ENCODE measurements at regions not wholly inside any gene's neighbourhood (a gene's known extent, or its start where the extent isn't known, plus 50 kb on each side); places are given as distances from the start of the nearest gene placed in this dataset.

GRCh38 chr21:35896060-35896459, 164.3 kb downstream of the SETD4 start:
- DNase-seq: no peak

DNA sequence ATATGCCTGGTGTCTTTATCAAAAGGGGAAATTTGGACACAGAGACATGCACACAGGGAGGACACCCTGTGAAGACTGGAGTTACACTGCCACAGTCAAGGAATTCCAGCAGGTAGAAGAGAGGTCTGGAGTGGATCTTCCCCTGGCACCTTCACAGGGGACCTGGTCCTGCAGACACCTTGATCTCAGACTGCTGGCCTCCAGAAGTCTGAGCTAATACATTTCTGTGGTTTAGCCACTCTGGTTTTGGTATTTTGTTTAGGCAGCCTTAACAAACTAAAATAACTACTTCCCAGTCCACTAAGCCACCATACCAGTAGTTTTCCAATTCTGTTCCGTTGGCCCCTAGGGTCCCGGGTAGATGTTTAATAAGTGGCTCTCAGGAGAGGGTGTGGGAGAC, 164.7 kb downstream of the SETD4 start:
- DNase-seq: no peak

DNA sequence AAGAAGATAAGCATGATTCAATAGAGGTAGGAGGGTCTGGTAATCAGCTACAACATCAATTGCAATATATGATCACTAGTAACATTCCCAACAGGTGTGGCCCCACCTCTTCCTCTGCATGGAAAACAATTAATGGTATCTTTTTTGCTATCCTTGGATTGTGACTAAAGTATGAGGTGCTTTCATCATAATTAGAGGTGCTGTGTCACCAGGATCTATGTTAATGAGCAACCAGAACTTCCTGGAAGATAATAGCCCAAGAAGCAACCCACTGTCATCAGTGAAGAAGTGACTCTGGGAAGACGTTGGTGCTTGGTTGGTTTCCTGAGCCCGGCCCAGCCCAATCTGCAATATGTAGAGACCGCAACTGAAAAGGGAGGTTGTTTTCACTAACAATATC, 167.2 kb downstream of the SETD4 start:
- DNase-seq: no peak

DNA sequence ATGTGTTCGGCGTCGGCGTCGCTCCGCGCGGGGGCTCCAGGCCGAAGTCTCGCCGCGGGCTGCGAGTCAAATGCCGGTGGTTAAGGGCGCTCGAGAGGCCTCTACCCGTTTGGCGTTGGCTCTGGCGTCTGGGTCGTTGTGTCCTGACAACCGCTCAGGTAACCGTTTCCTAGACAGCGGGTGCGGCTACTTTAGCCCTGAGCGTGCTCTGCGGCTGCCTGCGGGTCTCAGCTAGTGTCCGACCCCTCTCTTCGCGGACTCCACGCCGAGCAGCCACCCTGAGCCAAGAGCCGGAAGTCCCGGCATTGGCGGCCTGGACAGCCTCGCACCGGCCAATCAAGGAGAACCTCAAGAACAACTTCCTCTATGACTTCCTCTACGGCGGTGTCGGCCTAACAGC, 173.4 kb downstream of the SETD4 start:
- no peak for DNase-seq

DNA sequence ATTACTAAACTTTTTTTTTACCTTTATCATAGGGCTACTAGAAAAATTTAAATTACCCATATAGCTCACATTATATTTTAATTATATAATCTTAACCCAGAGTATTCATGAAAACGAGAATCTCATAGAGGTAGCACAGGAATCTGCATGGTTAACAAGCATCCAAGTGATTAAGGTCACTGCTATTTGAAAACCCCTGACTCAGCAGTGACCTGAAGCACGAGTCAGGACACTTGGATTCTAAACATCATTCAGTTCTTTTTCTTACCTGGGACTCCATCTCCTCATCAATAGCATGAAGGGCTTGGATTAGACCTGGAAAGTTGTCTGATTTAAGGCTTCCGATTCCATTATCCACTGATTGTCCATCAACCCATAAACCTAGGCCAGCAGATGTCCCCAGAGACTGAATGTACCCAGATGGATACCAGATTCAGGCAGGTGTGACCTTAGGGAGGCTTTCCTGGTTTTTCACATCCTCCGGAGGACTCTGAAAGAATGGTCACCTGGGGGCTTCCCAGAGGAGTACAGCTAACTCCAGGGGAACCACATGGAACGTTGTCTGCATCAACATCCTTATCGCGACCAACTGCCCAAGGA, 174.3 kb downstream of the SETD4 start:
- no peak for DNase-seq

DNA sequence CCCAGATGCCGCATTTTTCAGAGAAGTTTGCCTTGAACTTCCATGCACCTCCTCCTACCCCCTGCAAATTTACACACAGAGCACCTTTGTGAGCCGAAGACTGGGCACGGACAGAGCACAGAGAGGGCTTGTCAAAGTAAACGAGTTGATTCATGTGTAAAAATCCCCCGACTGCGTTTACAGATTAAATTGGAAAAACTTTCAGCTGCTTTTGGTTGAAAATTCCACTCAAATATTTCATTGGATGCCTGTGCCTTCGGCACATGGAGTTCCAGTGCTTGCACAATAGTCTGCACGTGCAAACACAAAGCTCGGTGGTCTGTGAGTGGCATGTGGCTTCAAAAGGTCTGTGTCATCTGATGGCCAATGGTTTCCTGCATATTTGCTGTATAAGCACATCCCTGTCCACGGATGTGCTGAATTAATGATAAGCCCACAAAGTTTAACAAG, 177.5 kb downstream of the SETD4 start:
- DNase-seq: no peak

DNA sequence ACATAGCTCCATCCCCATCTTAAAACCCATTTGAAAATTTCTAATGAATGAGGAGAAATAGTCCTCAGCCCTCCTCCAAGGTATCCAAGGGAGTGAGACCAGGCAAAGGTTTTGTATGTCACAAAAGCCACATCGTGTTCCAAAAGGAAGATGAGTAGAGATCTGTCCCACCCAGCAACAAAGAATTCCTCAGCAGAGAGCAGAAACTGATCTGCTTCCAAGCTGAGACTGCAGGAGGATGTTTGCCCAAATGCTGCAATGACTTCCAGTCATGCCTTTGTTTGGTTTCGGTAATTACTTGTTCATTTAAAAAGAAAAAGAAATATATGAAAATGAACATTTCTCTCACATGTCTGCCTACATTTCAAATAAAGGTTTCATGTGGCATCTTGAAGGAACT, 186.9 kb downstream of the SETD4 start:
- DNase-seq: no peak

- no peak for DNase-seq
These were observed 188.4 kb downstream of the SETD4 start for GRCh38 chr21:35871906-35872305.

- no peak for DNase-seq
These were observed 191.5 kb downstream of the SETD4 start for GRCh38 chr21:35868869-35869223.

DNA sequence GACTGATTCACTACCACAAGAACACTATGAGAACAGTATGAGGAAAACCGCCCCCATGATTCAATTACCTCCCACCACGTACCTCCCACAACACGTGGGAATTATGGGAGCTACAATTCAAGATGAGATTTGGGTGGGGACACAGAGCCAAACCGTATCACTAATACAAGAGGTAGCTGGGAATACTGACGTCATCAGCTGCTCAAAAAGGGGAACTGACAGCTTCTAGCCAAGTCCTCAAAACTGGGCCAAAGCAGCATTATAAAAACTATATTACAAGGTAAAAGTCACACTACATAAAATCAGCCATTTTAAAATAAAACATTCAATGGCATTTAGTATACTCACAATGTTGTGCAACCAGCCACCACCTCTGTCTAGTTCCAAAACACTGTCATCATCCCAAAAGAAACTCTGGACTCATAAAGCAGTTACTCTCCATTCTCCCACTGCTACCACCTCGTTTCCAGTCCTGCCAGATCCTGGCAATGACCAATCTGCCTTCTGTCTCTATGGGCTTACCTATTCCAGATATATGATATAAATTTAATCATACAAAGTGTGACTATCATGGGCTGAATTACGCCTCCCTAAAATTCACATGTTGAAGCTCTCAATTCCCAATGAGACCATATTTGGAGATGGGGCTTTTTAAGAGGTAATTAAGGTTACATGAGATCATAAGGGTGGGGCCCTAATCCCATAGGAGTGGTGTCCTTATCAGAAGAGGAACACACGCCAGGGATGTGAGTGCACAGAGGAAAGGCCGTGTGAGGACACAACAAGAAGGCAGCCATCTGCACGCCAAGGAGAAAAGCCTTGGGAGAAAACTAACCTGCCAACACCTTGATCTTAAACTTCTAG, 192.1 kb downstream of the SETD4 start:
- DNase-seq: no peak

- no peak for DNase-seq
These were observed 196.3 kb downstream of the SETD4 start for GRCh38 chr21:35864039-35864438.

GRCh38 chr21:35862969-35863368, 197.4 kb downstream of the SETD4 start:
- no peak for DNase-seq

DNA sequence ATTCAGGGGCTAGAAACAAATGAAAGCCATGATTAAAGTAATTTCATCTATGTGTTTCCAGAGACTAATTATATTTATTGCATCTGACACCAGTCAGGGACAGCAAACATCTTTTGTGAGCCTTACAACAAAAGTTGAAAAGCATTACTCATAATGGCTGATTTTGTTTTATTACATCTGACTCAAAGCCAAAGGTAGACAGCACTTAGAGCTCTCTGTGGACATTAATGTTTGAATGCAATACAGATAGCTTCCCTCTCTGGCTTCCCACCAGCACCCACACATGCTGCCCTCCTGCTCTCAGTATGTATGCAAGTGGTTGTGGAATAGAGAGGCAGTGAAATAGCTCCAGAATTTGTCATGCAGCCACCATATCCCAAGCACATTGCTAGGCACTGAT, 198.7 kb downstream of the SETD4 start:
- no peak for DNase-seq

GRCh38 chr21:35860189-35860869, 200.0 kb downstream of the SETD4 start:
- no peak for DNase-seq

- no peak for DNase-seq
These were observed 200.6 kb downstream of the SETD4 start for GRCh38 chr21:35859677-35860076.

GRCh38 chr21:35857095-35857494, 203.2 kb downstream of the SETD4 start:
- DNase-seq: no peak

DNA sequence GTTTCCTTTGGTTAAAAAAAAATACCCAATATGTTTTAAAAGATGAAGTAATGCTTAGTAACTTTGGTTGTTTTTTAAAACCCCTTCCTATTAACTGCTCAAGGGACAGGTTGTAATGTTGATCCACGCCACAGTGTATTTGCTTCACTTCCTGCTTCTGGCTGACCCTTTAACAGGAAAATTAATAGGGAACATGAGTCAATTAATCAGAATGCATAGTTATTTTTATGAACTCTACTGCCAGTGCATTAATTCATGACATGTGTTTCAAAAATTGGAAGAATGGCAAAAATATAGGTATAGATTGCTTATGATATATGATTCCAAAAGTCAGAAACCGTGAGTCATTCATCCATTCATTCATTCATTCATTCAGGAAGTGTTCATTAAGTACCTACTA, 204.8 kb downstream of the SETD4 start:
- no peak for DNase-seq

DNA sequence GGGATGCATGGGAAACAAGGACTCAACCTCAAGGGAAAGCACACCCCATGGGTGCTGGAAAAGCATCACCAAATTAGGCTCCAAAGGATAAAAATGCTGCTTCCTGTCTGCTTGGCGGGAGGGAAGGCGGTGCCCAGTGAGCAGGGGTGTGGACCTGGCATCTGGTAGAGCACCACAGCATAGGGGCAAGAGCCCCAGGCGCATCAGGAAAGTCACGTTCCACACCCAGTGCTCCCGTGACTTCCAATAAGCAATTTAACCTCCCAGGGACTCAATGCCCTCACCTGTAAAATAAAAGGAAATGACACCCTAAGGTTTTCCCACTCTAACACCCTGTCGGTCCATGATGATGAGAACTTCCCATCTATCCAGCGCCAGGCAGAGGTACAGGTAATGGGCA, 206.0 kb downstream of the SETD4 start:
- no peak for DNase-seq

DNA sequence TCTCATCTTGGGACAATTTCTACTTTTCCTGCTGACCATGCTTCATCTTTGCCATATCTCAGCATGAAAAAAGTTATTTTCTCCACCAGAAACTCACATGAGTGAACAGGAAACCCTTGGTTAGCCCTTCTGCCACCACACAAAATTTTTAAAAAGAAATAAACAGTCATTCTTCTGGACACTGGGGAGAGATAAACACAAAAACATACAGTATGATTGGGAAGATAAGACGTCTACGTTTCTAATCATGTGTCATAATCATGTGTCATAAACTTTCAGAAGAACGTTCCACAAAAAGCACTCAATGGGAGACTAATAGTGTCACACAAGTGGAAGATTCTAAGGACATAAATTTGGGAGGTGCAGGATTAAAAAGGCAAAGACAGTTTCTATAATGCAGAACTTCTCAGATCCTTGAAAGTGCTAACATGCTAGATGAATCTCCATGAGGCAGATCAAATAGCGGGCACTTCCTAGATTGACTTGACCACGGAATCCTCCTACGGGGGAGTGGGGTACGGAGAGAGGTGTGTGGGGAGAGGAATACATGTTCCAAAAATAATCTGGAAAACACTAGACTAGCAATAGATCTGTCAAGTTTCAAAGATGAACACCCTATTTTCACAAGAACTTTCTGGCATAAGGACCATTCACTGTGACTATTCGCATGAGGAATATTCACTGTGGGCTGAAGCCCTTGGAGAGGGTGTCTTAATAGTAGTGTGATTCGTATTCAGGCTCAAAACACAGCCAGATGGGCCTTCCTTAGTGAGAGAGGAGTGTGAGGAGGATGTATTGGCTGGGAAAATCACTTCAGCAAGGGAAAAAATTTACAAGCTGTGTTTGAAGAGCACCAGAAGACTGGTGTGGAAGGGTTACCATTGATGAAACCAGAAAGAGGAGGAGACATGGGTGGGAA, 206.7 kb downstream of the SETD4 start:
- no peak for DNase-seq

DNA sequence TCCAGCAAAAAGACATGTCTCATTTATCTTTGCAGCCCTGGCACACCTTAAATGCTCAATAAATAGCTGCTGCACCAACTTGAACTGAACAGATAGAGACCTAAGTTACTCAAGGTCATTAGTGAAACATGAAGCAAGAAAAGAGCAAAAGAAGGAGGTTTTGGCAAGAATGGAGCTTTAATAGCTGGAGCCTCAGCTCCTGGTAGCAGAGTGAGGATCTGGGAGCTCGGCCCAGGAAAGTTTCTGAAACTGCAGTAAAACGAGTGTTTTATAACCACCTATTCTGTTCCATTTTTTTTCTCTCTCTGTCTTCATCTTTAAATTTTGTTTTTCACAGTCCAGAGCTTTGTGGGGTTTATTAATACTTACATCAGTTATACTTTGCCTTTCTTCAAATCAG, 207.5 kb downstream of the SETD4 start:
- no peak for DNase-seq

DNA sequence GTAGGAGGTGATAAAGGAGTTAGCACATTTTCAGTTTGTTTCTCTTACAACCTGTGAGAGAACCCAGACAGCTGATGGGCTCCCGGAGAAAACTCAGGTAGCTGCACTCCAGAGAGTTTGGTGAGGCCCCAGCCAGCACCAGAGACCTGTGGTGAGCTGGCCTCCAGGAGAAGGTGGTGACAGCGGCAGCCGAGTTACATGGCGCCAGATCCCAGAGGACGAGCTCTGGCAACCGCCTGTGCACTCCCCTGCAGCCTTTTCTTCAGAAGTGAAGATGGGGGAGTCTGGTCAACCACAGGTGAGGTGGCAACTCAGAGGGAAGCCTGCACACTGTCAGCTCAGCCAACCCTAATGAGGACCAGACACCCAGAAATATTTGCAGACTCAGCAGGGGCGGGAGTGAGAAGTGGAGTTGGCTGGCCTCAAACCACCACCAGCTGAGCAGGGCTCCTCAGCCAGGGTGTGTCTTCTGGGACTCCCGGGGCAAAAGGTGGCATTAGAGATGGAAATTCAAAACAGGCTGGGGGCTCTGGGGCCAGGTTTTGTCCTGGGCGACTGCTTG, 209.7 kb downstream of the SETD4 start:
- no peak for DNase-seq
